Duodenal mucosa (tissue), 2 donors: ENCODE measurements at regions not wholly inside any gene's neighbourhood (a gene's known extent, or its start where the extent isn't known, plus 50 kb on each side); places are given as distances from the start of the nearest gene placed in this dataset.
"Not testable (repeated sequence)": the region's sequence is repeated elsewhere in the genome, so short reads cannot be mapped to it uniquely, and the experiment has no call there.

Source experiments
- H3K27ac ChIP-seq: one replicate; pipeline ENCODE4 v1.7.0; 2013; ENCODE audit warnings: low read depth, low read length
- H3K27me3 ChIP-seq, 2 donors: one replicate each; pipeline ENCODE4 v1.7.0; 2013; ENCODE audit warnings: low read length in 2 of 2, control low read depth in 1 of 2; ENCODE audit not compliant: insufficient read depth in 2 of 2, control insufficient read depth in 1 of 2
- H3K36me3 ChIP-seq, 2 donors: one replicate each; pipeline ENCODE4 v1.7.0; 2013; ENCODE audit warnings: low read length in 2 of 2, control low read depth in 1 of 2; ENCODE audit not compliant: insufficient read depth in 2 of 2, control insufficient read depth in 1 of 2
- H3K4me1 ChIP-seq, 2 donors: one replicate each; pipeline ENCODE4 v1.7.0; 2013; ENCODE audit warnings: low read length in 2 of 2, control low read depth in 1 of 2; ENCODE audit not compliant: insufficient read depth in 2 of 2, control insufficient read depth in 1 of 2
- H3K4me3 ChIP-seq, 2 donors: one replicate each; pipeline ENCODE4 v1.7.0; 2013; ENCODE audit warnings: low read length in 2 of 2, low read depth in 1 of 2
- H3K9ac ChIP-seq, 2 donors: one replicate each; pipeline ENCODE4 v1.7.0; 2013; ENCODE audit warnings: low read length in 2 of 2, low read depth in 1 of 2
- H3K9me3 ChIP-seq, 2 donors: one replicate each; pipeline ENCODE4 v1.7.0; 2013; ENCODE audit warnings: low read length in 2 of 2, control low read depth in 1 of 2; ENCODE audit not compliant: control insufficient read depth in 1 of 2

DNA sequence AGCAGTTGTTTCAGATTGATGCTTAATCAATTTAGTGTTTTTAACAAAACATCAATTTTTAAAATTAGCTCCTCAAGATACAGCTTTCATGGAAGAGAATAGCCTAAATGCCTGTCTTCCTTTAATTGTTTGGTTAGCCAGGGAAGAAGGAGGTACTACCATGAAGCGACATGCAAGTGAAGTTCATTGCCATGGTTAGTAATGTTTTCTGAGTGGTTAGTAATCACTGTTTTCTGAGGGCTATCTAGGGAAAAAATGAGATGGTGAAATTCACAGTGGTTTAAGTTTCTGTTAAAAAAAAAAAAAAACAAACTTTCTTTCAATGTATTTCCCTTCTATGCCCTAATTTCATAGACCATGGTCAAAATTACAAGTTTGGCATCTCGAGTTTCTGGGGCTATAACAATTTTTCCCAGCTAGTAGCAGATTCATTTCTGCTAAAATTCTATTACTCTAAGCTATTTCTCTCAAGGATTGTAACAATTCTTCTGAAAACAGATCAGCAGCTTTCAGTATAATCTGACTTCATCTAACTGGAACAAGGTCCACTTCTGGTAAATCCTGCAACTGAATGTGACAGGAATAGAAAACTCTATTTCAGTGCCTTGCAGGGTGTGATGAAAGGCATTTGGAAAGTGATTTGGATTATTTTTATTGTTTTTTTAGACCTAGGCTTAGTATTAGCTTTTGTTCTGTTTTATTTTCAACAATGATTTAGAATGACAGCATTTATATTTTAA is 157.0 kb downstream of the PCDH18 start:
- no peak overlapping the region for H3K4me3 ChIP-seq
- H3K9ac ChIP-seq: no peak overlapping the region
- H3K27me3 ChIP-seq: no peaks in the 10 kb centered on the region
- no peaks in the 10 kb centered on the region for H3K36me3 ChIP-seq
- no peak overlapping the region for H3K27ac ChIP-seq
- H3K4me1 ChIP-seq: no peaks in the 10 kb centered on the region
- no peaks in the 10 kb centered on the region for H3K9me3 ChIP-seq

DNA sequence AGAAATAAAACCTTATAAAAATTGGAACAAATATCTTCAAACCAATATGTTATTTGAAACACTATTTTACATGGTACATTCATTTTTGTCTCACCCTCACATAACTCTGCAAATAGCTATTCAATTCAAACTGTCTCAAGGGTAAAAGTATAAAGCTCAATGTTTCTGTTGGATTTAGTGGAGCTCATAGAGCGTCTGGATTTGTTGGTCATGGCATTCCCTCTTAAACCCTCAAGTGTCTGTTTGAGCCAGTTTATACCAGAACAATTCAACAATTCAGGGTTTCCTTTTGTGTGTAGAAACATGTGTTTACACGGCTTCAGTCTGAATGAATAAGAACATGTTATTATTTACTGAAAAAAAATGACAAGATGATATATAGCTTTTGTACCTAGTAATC is 161.6 kb downstream of the PCDH18 start:
- no peak overlapping the region for H3K27ac ChIP-seq
- no peak overlapping the region for H3K9ac ChIP-seq
- no peaks in the 10 kb centered on the region for H3K36me3 ChIP-seq
- no peaks in the 10 kb centered on the region for H3K4me1 ChIP-seq
- H3K27me3 ChIP-seq: no peaks in the 10 kb centered on the region
- H3K9me3 ChIP-seq: no peaks in the 10 kb centered on the region
- no peak overlapping the region for H3K4me3 ChIP-seq

GRCh38 chr4:137370206-137370633 is 162.1 kb downstream of the PCDH18 start:
- Histone ChIP-seq H3K36me3 (no peaks in the 10 kb centered on the region), H3K9me3 (no peaks in the 10 kb centered on the region), H3K4me3 (no peak overlapping the region), H3K27me3 (no peaks in the 10 kb centered on the region), H3K9ac (no peak overlapping the region), H3K4me1 (no peaks in the 10 kb centered on the region), H3K27ac (no peak overlapping the region)

DNA sequence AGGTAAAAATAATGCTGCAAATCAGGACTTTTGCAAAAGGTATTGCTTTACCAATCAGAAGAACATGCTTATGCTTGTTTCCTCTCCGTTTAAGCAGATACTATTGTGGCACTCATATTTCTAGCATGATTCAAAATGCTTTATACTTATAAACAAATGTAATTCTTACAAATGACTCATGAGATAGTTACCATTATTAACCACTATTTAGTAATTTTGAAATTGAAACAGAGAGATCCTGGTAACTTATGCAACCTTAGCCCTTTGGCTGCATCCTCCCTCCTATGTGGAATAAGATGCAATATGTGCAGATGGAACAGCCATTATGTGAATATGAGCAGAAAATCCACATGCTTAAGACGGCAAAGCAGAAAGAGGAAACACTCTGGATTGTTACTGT is 164.7 kb downstream of the PCDH18 start:
- Histone ChIP-seq H3K4me1 (no peaks in the 10 kb centered on the region), H3K9ac (no peak overlapping the region), H3K36me3 (no peaks in the 10 kb centered on the region), H3K27me3 (no peaks in the 10 kb centered on the region), H3K4me3 (no peak overlapping the region), H3K9me3 (no peaks in the 10 kb centered on the region), H3K27ac (no peak overlapping the region)

DNA sequence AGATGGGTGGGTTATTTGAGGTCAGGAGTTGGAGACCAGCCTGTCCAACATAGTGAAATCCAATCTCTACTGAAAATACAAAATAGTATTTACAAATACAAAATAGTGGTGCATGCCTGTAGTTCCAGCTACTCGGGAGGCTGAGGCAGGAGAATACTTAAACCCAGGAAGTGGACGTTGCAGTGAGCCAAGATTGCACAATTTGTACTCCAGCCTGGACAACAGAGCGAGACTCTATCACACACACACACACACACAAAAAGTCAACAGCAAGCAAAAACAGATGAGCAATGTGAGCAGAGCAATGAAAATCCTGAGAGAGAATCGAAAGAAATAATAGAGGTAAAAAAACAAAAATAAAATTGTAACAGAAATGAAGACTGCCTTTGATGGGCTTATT is 168.8 kb downstream of the PCDH18 start:
- H3K9ac ChIP-seq: no peak overlapping the region
- no peaks in the 10 kb centered on the region for H3K36me3 ChIP-seq
- no peaks in the 10 kb centered on the region for H3K9me3 ChIP-seq
- H3K4me3 ChIP-seq: no peak overlapping the region
- no peaks in the 10 kb centered on the region for H3K27me3 ChIP-seq
- H3K27ac ChIP-seq: no peak overlapping the region
- no peaks in the 10 kb centered on the region for H3K4me1 ChIP-seq

- H3K27ac ChIP-seq: no peak overlapping the region
Measured at GRCh38 chr4:137361756-137362470, 170.4 kb downstream of the PCDH18 start.

DNA sequence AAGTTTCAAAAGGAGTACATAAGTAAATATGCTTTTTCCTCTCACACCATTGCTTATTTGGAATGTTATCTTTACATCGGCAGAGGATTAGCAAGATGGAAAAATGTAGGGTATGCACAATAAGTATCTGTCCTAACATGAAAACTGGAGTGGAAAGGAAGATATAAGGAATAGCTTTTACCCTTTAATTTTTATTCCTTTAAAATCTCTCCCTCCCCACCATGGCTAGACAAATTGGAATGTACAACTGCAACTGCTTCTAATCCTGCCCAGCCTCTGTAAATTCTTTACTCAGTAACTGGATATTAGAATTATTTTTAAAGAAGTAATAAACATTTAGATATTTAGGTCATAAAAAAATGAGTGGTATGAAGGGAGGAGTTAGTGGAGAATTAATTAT is 171.5 kb downstream of the PCDH18 start:
- H3K27me3 ChIP-seq: no peaks in the 10 kb centered on the region
- no peaks in the 10 kb centered on the region for H3K9me3 ChIP-seq
- H3K9ac ChIP-seq: no peak overlapping the region
- H3K36me3 ChIP-seq: no peaks in the 10 kb centered on the region
- no peaks in the 10 kb centered on the region for H3K4me1 ChIP-seq
- H3K27ac ChIP-seq: no peak overlapping the region
- H3K4me3 ChIP-seq: no peak overlapping the region

More at GRCh38 chr4:137361756-137362470, 170.4 kb downstream of the PCDH18 start:
- no peaks in the 10 kb centered on the region for H3K9me3 ChIP-seq
- no peaks in the 10 kb centered on the region for H3K36me3 ChIP-seq
- H3K9ac ChIP-seq: no peak overlapping the region
- no peaks in the 10 kb centered on the region for H3K4me1 ChIP-seq
- no peaks in the 10 kb centered on the region for H3K27me3 ChIP-seq
- H3K4me3 ChIP-seq: no peak overlapping the region

DNA sequence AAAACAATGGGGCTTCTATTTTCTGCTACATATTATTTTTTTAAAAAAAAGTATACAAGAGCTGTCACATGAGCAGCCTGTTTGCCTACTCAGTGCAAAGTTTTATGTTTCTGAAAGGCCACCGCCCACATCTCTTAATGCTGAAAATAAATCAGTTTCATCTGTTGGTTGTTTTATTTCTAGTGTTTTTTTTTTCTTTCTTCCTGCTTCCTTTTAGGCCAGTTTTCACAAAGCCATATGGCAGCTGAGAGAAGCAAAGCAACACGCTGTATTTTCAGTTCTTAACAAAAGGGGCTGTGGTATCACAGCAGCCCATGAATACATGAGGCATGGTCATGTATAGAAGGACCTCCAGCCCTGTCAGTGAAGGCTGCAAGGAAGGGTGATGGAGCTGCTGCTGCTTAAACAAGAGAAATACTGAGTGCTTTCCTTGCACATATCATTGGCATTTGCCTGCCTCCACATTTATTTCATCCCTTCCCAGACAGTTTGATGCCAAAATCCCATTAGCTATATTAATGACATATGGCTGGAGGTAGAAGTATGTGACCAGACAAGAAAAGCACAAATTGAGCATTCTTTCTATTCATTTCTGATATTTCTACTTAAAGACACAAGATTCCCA is 172.5 kb downstream of the PCDH18 start:
- Histone ChIP-seq H3K4me1 (no peaks in the 10 kb centered on the region), H3K4me3 (no peak overlapping the region), H3K36me3 (no peaks in the 10 kb centered on the region), H3K9ac (no peak overlapping the region), H3K27ac (no peak overlapping the region), H3K9me3 (no peaks in the 10 kb centered on the region), H3K27me3 (no peaks in the 10 kb centered on the region)

DNA sequence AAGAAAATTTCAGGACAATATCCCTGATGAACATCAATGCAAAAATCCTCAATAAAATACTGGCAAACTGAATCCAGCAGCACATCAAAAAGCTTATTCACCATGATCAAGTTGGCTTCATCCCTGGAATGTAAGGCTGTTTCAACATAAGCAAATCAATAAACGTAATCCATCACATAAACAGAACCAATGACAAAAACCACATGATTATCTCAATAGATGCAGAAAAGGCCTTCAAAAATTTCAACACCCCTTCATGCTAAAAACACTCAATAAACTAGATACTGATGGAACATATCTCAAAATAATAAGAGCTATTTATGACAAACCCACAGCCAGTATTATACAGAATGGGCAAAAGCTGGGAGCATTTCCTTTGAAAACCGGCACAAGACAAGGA is 177.7 kb downstream of the PCDH18 start:
- not testable (repeated sequence) for H3K4me1 ChIP-seq, H3K36me3 ChIP-seq, H3K27me3 ChIP-seq, H3K9ac ChIP-seq, H3K27ac ChIP-seq, H3K9me3 ChIP-seq, H3K4me3 ChIP-seq

DNA sequence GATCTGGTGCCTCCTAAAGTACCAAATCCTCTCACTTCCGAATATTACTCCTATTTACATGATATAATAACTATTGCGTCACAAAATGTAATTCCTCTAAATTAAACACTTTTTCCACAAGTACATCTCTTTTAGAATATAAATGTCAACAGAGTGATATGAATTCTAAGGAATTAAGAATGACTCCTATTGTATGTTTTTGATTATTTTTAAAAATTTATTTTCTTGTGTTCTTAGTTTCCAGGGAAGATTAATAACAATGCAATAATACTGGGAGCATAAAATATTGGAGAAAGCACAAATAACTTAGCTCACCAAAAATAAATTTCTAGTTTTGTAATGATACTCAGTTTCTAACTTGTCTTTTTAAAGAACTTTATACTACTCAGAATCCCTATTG is 184.9 kb downstream of the PCDH18 start:
- H3K27ac ChIP-seq: no peak overlapping the region
- H3K9ac ChIP-seq: no peak overlapping the region

More for the DNA sequence above, 184.9 kb downstream of the PCDH18 start:
- H3K4me1 ChIP-seq: no peaks in the 10 kb centered on the region
- no peaks in the 10 kb centered on the region for H3K9me3 ChIP-seq
- no peaks in the 10 kb centered on the region for H3K36me3 ChIP-seq
- H3K4me3 ChIP-seq: no peak overlapping the region
- no peaks in the 10 kb centered on the region for H3K27me3 ChIP-seq
